WTC11 (cell line): ENCODE measurements at regions not wholly inside any gene's neighbourhood (a gene's known extent, or its start where the extent isn't known, plus 50 kb on each side); places are given as distances from the start of the nearest gene placed in this dataset.

Experiments used
- ATAC-seq: fragments of 200-7000 bp; cut with Tn5 transposase; 2 replicates; pipeline ENCODE4 v1.10.0; 2021; ENCODE audit warnings: mild to moderate bottlenecking, moderate library complexity
- CTCF ChIA-PET: fragments of 300-600 bp; sonication (Branson Sonifier 250); formaldehyde crosslinking; loops from one replicate; lab custom pipeline; 2021; ENCODE audit warnings: antibody characterized with exemption; lab: Charles Lee
- POLR2A ChIA-PET: fragments of 350-600 bp; sonication (Branson Sonifier 250); formaldehyde crosslinking; loops from one replicate; lab custom pipeline; 2021; ENCODE audit warnings: antibody characterized with exemption; lab: Charles Lee
- DNase-seq: peaks from one replicate; pipeline ENCODE4 v3.0.0; 2021; ENCODE audit warnings: low spot score
- H3K27ac Mint-ChIP-seq: 2 replicates; pipeline ENCODE4 v1.8.0; 2021; ENCODE audit warnings: mixed read lengths
- H3K27me3 Mint-ChIP-seq: 2 replicates; pipeline ENCODE4 v1.8.0; 2021; ENCODE audit warnings: low read depth, mild to moderate bottlenecking, moderate library complexity, mixed read lengths
- H3K36me3 Mint-ChIP-seq: 2 replicates; pipeline ENCODE4 v1.8.0; 2021; ENCODE audit warnings: mixed read lengths
- H3K4me1 Mint-ChIP-seq: 2 replicates; pipeline ENCODE4 v1.8.0; 2022; ENCODE audit warnings: mixed read lengths
- H3K4me3 Mint-ChIP-seq: 2 replicates; pipeline ENCODE4 v1.8.0; 2021; ENCODE audit warnings: mild to moderate bottlenecking, moderate library complexity, mixed read lengths
- H3K9me3 Mint-ChIP-seq: 2 replicates; pipeline ENCODE4 v1.8.0; 2021; ENCODE audit warnings: mixed read lengths
- ATF1 ChIP-seq: sonication (generic); formaldehyde crosslinking; IDR thresholded peaks from 2 replicates; pipeline ENCODE4 v1.8.1; 2023; ENCODE audit warnings: mild to moderate bottlenecking, moderate library complexity, missing genetic modification reagents
- ELF4 ChIP-seq: sonication (generic); formaldehyde crosslinking; IDR thresholded peaks from 2 replicates; pipeline ENCODE4 v1.8.1; 2022; ENCODE audit warnings: low read depth, mild to moderate bottlenecking, moderate library complexity, missing genetic modification reagents
- FOXK1 ChIP-seq: sonication (generic); formaldehyde crosslinking; IDR thresholded peaks from 2 replicates; pipeline ENCODE4 v1.8.0; 2022; ENCODE audit warnings: mild to moderate bottlenecking, moderate library complexity, missing genetic modification reagents
- GRHL2 ChIP-seq: fragments of 250-450 bp; sonication (Bioruptor Pico); IDR thresholded peaks from 2 replicates; pipeline ENCODE4 v1.8.0; 2022; ENCODE audit warnings: mild to moderate bottlenecking, moderate library complexity; ENCODE audit not compliant: insufficient replicate concordance, severe bottlenecking
- GTF2I ChIP-seq: fragments of 250-450 bp; sonication (Bioruptor Pico); conservative IDR thresholded peaks from 2 replicates; pipeline ENCODE4 v1.4.0; 2021; ENCODE audit warnings: mild to moderate bottlenecking
- JAZF1 ChIP-seq: fragments of 250-450 bp; sonication (Bioruptor Pico); IDR thresholded peaks from 2 replicates; pipeline ENCODE4 v1.9.0; 2021; ENCODE audit warnings: moderate library complexity, mild to moderate bottlenecking, inconsistent platforms
- NFYB ChIP-seq: sonication (generic); formaldehyde crosslinking; conservative IDR thresholded peaks from 2 replicates; pipeline ENCODE4 v1.8.0; 2022; ENCODE audit warnings: low read depth, missing genetic modification reagents
- NR1H2 ChIP-seq: sonication (generic); formaldehyde crosslinking; IDR thresholded peaks from 2 replicates; pipeline ENCODE4 v1.9.0; 2021; ENCODE audit warnings: mild to moderate bottlenecking, moderate library complexity, missing genetic modification reagents
- NR2C2 ChIP-seq: sonication (generic); formaldehyde crosslinking; IDR thresholded peaks from 2 replicates; pipeline ENCODE4 v1.8.0; 2022; ENCODE audit warnings: mild to moderate bottlenecking, missing genetic modification reagents
- RELA ChIP-seq: sonication (generic); formaldehyde crosslinking; IDR thresholded peaks from 2 replicates; pipeline ENCODE4 v1.8.1; 2022; ENCODE audit warnings: missing genetic modification reagents, mild to moderate bottlenecking, borderline replicate concordance
- SMAD3 ChIP-seq: sonication (generic); formaldehyde crosslinking; IDR thresholded peaks from 2 replicates; pipeline ENCODE4 v1.8.0; 2022; ENCODE audit warnings: missing genetic modification reagents, mild to moderate bottlenecking, borderline replicate concordance
- TCF7 ChIP-seq: sonication (generic); formaldehyde crosslinking; IDR thresholded peaks from 2 replicates; pipeline ENCODE4 v1.8.0; 2022; ENCODE audit warnings: mild to moderate bottlenecking, low read depth, missing genetic modification reagents, moderate library complexity
- TEAD1 ChIP-seq: sonication (generic); formaldehyde crosslinking; IDR thresholded peaks from 2 replicates; pipeline ENCODE4 v1.8.0; 2022; ENCODE audit warnings: mild to moderate bottlenecking, missing genetic modification reagents
- ZNF138 ChIP-seq: sonication (generic); formaldehyde crosslinking; conservative IDR thresholded peaks from 2 replicates; pipeline ENCODE4 v1.8.1; 2022; ENCODE audit warnings: mild to moderate bottlenecking, moderate library complexity, missing genetic modification reagents
- ZNF219 ChIP-seq: sonication (generic); formaldehyde crosslinking; IDR thresholded peaks from 2 replicates; pipeline ENCODE4 v1.8.0; 2023; ENCODE audit warnings: missing genetic modification reagents, mild to moderate bottlenecking, borderline replicate concordance
- ZNF263 ChIP-seq: sonication (generic); formaldehyde crosslinking; IDR thresholded peaks from 2 replicates; pipeline ENCODE4 v1.8.1; 2022; ENCODE audit warnings: low read depth, mild to moderate bottlenecking, moderate library complexity, missing genetic modification reagents
- ZNF416 ChIP-seq: fragments of 250-450 bp; sonication (Bioruptor Pico); IDR thresholded peaks from 2 replicates; pipeline ENCODE4 v1.9.0; 2021; ENCODE audit warnings: mild to moderate bottlenecking, inconsistent platforms
- ZNF423 ChIP-seq: fragments of 250-450 bp; sonication (Bioruptor Pico); IDR thresholded peaks from 2 replicates; pipeline ENCODE4 v2.1.2; 2022; ENCODE audit warnings: mild to moderate bottlenecking, moderate library complexity
- TF ChIP-seq, protein P1 (sequence below): sonication (generic); formaldehyde crosslinking; IDR thresholded peaks from 2 replicates; pipeline ENCODE4 v1.8.1; 2022; ENCODE audit warnings: mild to moderate bottlenecking, missing genetic modification reagents, moderate library complexity, borderline replicate concordance
- TF ChIP-seq, protein P2 (sequence below): sonication (generic); formaldehyde crosslinking; IDR thresholded peaks from 2 replicates; pipeline ENCODE4 v1.8.1; 2022; ENCODE audit warnings: missing genetic modification reagents, borderline replicate concordance
- TF ChIP-seq, protein P3 (sequence below): sonication (generic); formaldehyde crosslinking; IDR thresholded peaks from 2 replicates; pipeline ENCODE4 v1.8.0; 2023; ENCODE audit warnings: mild to moderate bottlenecking, missing genetic modification reagents
- TF ChIP-seq, protein P4 (sequence below): sonication (generic); formaldehyde crosslinking; conservative IDR thresholded peaks from 2 replicates; pipeline ENCODE4 v1.8.1; 2022; ENCODE audit warnings: mild to moderate bottlenecking, missing genetic modification reagents
- TF ChIP-seq, protein P5 (sequence below): sonication (generic); formaldehyde crosslinking; IDR thresholded peaks from 2 replicates; pipeline ENCODE4 v1.8.0; 2023; ENCODE audit warnings: missing genetic modification reagents
- TF ChIP-seq, protein P6 (sequence below): fragments of 250-450 bp; sonication (Bioruptor Pico); IDR thresholded peaks from 2 replicates; pipeline ENCODE4 v2.1.2; 2022; ENCODE audit warnings: mild to moderate bottlenecking, moderate library complexity
- TF ChIP-seq, protein P7 (sequence below): sonication (generic); formaldehyde crosslinking; IDR thresholded peaks from 2 replicates; pipeline ENCODE4 v1.8.1; 2023; ENCODE audit warnings: mild to moderate bottlenecking, missing genetic modification reagents, moderate library complexity

DNA sequence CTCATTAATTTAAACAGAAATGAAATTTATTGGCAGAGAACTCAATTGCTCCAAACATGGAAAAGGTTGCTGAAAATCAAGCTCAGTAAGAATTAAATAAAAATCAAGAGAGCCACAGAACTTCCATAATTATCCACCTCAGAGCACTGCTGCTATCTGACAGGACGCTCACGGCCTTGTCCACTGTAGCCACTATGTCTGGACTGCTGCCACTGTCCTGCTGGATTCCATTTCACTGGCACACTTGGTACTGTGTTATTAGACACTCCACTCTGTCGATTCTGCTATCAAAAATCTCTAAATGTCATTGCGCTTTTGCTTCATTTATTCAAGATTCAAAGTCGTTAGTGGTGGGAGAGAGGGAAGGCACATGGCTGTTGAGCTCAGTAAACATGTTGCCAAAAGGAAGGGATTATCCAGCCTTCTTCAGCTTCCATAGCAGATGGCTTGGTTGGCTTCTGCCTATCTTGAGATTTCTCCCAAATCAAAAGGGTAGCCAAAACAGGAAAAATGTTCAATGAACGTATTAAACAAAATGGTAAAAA lies 815.0 kb downstream of the CDH18 start:
- TF ChIP-seq GRHL2 (CRISPR knock-in tag) (no peak), NFYB (no peak), NR2C2 (CRISPR knock-in tag) (no peak), NR1H2 (CRISPR knock-in tag) (no peak), ELF4 (CRISPR knock-in tag) (no peak), ZNF416 (no peak), RELA (CRISPR knock-in tag) (no peak), ATF1 (CRISPR knock-in tag) (no peak), FOXK1 (CRISPR knock-in tag) (no peak), ZNF219 (CRISPR knock-in tag) (no peak), GTF2I (CRISPR knock-in tag) (no peak)
- TF ChIP-seq, protein P1, sequence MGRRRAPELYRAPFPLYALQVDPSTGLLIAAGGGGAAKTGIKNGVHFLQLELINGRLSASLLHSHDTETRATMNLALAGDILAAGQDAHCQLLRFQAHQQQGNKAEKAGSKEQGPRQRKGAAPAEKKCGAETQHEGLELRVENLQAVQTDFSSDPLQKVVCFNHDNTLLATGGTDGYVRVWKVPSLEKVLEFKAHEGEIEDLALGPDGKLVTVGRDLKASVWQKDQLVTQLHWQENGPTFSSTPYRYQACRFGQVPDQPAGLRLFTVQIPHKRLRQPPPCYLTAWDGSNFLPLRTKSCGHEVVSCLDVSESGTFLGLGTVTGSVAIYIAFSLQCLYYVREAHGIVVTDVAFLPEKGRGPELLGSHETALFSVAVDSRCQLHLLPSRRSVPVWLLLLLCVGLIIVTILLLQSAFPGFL (CRISPR knock-in tag), result no peak
- TF ChIP-seq, protein P2, sequence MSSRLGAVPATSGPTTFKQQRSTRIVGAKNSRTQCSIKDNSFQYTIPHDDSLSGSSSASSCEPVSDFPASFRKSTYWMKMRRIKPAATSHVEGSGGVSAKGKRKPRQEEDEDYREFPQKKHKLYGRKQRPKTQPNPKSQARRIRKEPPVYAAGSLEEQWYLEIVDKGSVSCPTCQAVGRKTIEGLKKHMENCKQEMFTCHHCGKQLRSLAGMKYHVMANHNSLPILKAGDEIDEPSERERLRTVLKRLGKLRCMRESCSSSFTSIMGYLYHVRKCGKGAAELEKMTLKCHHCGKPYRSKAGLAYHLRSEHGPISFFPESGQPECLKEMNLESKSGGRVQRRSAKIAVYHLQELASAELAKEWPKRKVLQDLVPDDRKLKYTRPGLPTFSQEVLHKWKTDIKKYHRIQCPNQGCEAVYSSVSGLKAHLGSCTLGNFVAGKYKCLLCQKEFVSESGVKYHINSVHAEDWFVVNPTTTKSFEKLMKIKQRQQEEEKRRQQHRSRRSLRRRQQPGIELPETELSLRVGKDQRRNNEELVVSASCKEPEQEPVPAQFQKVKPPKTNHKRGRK (CRISPR knock-in tag), result no peak
- TF ChIP-seq, protein P3, sequence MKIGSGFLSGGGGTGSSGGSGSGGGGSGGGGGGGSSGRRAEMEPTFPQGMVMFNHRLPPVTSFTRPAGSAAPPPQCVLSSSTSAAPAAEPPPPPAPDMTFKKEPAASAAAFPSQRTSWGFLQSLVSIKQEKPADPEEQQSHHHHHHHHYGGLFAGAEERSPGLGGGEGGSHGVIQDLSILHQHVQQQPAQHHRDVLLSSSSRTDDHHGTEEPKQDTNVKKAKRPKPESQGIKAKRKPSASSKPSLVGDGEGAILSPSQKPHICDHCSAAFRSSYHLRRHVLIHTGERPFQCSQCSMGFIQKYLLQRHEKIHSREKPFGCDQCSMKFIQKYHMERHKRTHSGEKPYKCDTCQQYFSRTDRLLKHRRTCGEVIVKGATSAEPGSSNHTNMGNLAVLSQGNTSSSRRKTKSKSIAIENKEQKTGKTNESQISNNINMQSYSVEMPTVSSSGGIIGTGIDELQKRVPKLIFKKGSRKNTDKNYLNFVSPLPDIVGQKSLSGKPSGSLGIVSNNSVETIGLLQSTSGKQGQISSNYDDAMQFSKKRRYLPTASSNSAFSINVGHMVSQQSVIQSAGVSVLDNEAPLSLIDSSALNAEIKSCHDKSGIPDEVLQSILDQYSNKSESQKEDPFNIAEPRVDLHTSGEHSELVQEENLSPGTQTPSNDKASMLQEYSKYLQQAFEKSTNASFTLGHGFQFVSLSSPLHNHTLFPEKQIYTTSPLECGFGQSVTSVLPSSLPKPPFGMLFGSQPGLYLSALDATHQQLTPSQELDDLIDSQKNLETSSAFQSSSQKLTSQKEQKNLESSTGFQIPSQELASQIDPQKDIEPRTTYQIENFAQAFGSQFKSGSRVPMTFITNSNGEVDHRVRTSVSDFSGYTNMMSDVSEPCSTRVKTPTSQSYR, result no peak
- ATAC-seq (no peak), DNase-seq (no peak)
- Mint-ChIP-seq H3K36me3 (no peaks in the 10 kb centered on the region), H3K27me3 (no peaks in the 10 kb centered on the region), H3K4me1 (no peaks in the 10 kb centered on the region), H3K9me3 (no peaks in the 10 kb centered on the region), H3K4me3 (no peak overlapping the region), H3K27ac (no peak overlapping the region)
- CTCF ChIA-PET, result no interaction called here
- POLR2A ChIA-PET, result no interaction called here

DNA sequence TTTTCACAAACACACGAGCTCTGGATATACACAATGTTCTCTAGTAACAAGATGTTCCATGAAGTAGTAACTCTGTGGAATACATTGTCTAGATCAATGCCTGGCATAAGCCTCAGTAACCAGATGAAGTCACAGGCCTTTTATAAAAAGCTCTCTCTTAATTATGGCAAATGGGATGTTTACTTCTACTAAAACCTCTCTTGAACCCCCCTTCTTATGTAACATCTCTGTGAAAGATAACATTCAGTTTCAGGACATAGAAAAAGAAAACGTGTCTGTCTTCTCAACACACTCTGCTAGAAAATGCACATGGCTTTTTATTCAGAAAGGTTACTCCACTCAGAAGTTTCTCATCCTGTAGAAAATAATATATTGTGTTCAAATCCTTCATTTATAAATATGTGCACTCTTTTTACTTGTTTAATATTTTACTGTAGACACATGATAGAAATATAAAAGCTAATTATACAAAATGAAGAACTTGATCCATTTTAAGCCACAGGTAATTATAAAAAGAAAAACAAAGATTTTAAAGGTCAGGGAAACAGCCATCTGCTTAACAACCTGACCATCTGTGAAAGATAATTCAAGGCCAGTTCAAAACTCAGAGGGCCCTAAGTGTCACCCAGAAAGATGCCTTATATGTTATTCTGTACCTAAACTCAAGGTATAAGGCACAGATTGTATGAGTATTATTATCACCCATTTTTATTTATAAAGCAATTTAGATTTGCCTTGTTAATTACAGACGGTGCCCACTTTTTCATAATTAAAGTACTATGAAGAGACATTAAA lies 812.0 kb downstream of the CDH18 start:
- Mint-ChIP-seq H3K27ac (no peak overlapping the region), H3K36me3 (no peaks in the 10 kb centered on the region), H3K27me3 (no peaks in the 10 kb centered on the region), H3K9me3 (no peaks in the 10 kb centered on the region), H3K4me3 (no peak overlapping the region), H3K4me1 (0 out of 2 replicates have a peak, but pooled peaks cover 3% of the 10 kb centered on the region)
- POLR2A ChIA-PET, result no interaction called here
- DNase-seq (no peak), ATAC-seq (no peak)
- no peak for TF ChIP-seq TCF7 (CRISPR knock-in tag)
- TF ChIP-seq, protein P4, sequence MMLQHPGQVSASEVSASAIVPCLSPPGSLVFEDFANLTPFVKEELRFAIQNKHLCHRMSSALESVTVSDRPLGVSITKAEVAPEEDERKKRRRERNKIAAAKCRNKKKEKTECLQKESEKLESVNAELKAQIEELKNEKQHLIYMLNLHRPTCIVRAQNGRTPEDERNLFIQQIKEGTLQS (CRISPR knock-in tag), result no peak
- TF ChIP-seq JAZF1 (CRISPR knock-in tag), result no peak
- no peak for TF ChIP-seq TEAD1 (CRISPR knock-in tag)
- TF ChIP-seq ZNF423 (CRISPR knock-in tag), result no peak
- TF ChIP-seq SMAD3 (CRISPR knock-in tag), result no peak
- TF ChIP-seq, protein P5, sequence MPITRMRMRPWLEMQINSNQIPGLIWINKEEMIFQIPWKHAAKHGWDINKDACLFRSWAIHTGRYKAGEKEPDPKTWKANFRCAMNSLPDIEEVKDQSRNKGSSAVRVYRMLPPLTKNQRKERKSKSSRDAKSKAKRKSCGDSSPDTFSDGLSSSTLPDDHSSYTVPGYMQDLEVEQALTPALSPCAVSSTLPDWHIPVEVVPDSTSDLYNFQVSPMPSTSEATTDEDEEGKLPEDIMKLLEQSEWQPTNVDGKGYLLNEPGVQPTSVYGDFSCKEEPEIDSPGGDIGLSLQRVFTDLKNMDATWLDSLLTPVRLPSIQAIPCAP (CRISPR knock-in tag), result no peak
- TF ChIP-seq FOXK1 (CRISPR knock-in tag), result no peak
- TF ChIP-seq, protein P6, sequence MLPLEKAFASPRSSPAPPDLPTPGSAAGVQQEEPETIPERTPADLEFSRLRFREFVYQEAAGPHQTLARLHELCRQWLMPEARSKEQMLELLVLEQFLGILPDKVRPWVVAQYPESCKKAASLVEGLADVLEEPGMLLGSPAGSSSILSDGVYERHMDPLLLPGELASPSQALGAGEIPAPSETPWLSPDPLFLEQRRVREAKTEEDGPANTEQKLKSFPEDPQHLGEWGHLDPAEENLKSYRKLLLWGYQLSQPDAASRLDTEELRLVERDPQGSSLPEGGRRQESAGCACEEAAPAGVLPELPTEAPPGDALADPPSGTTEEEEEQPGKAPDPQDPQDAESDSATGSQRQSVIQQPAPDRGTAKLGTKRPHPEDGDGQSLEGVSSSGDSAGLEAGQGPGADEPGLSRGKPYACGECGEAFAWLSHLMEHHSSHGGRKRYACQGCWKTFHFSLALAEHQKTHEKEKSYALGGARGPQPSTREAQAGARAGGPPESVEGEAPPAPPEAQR (CRISPR knock-in tag), result no peak
- no peak for TF ChIP-seq ZNF263 (CRISPR knock-in tag)
- TF ChIP-seq, protein P7, sequence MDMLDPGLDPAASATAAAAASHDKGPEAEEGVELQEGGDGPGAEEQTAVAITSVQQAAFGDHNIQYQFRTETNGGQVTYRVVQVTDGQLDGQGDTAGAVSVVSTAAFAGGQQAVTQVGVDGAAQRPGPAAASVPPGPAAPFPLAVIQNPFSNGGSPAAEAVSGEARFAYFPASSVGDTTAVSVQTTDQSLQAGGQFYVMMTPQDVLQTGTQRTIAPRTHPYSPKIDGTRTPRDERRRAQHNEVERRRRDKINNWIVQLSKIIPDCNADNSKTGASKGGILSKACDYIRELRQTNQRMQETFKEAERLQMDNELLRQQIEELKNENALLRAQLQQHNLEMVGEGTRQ (CRISPR knock-in tag), result no peak
- TF ChIP-seq ZNF138 (CRISPR knock-in tag), result no peak
- CTCF ChIA-PET, result no interaction called here
